Uterus (tissue), 3 donors: ENCODE measurements at regions not wholly inside any gene's neighbourhood (a gene's known extent, or its start where the extent isn't known, plus 50 kb on each side); places are given as distances from the start of the nearest gene placed in this dataset.

Source experiments
- DNase-seq, 2 donors: peaks; one replicate each; pipeline ENCODE4 v3.0.0-alpha.2; 2019 to 2020
- H3K27ac ChIP-seq, 2 donors: fragments of 200-600 bp; sonication (generic); 1 replicate in 1 of 2; 2 replicates in 1 of 2; pipeline ENCODE4 v1.5.1; 2016 to 2018
- H3K27me3 ChIP-seq, 2 donors: fragments of 200-600 bp; sonication (generic); one replicate each; pipeline ENCODE4 v1.5.1; 2018 to 2019; ENCODE audit warnings: control low read depth in 1 of 2
- H3K36me3 ChIP-seq, 2 donors: fragments of 200-600 bp; sonication (generic); one replicate each; pipeline ENCODE4 v1.5.1; 2019; ENCODE audit warnings: control low read depth in 1 of 2
- H3K4me1 ChIP-seq, 2 donors: fragments of 200-600 bp; sonication (generic); one replicate each; pipeline ENCODE4 v1.5.1; 2018 to 2019; ENCODE audit warnings: control low read depth in 1 of 2
- H3K4me3 ChIP-seq, 2 donors: fragments of 200-600 bp; sonication (generic); 1 replicate in 1 of 2; 2 replicates in 1 of 2; pipeline ENCODE4 v1.5.1; 2018 to 2019; ENCODE audit warnings: mild to moderate bottlenecking in 1 of 2
- H3K9me3 ChIP-seq, 2 donors: fragments of 200-600 bp; sonication (generic); one replicate each; pipeline ENCODE4 v1.5.1; 2019; ENCODE audit warnings: control low read depth in 1 of 2
- CTCF ChIP-seq, 4 experiments: fragments of 200-600 bp in 2 of 4; fragments of 450-650 bp in 2 of 4; sonication (generic) in 2 of 4; IDR thresholded peaks; one replicate each; pipeline ENCODE4 v1.5.1; 2016 to 2019; ENCODE audit warnings: antibody characterized with exemption in 4 of 4, mild to moderate bottlenecking in 2 of 4, moderate library complexity in 1 of 4
- POLR2A ChIP-seq, 2 donors: fragments of 450-650 bp; IDR thresholded peaks; one replicate each; pipeline ENCODE4 v1.6.1; 2016; ENCODE audit warnings: antibody characterized with exemption in 2 of 2, mild to moderate bottlenecking in 1 of 2, moderate library complexity in 1 of 2
- intact Hi-C: fragments of 100-400 bp; cut with DNase I; formaldehyde crosslinking; loops from one replicate; pipeline ENCODE4 v1.15.1; 2023; ENCODE audit warnings: low total_unique reads
- donor health status: DM: yes; HTN: yes; CAD: no.

- DNase-seq, result no peak
- no peak for TF ChIP-seq CTCF (IDR thresholded peaks at IDR 0.05)
- no peak for TF ChIP-seq POLR2A (IDR thresholded peaks at IDR 0.05)
- Histone ChIP-seq H3K4me1 (no peaks in the 10 kb centered on the region), H3K9me3 (no peaks in the 10 kb centered on the region), H3K27me3 (no peaks in the 10 kb centered on the region), H3K36me3 (no peaks in the 10 kb centered on the region), H3K4me3 (no peak overlapping the region), H3K27ac (no peak overlapping the region)
- intact Hi-C loops, result no loop called here
Measured at GRCh38 chr6:156408655-156409054, 368.5 kb upstream of the ARID1B start.

DNA sequence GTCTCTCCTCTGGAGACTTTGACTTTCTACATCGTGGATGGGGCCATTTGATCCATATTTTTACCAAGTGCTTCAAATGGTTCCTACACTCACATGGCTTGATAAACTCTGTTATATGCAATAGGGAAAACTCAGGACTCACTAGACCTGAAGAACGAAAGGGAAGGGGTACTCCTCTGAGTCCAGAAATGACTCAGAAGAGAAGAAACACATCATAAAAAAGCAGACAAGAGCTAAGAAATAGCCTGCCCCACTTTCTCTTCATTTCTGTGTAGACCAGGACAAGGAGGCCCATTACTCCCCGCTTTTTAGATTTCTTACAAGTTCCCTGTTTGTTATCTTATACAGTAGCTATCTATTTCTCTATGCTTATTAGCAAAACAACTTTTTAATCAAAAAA is 369.8 kb upstream of the ARID1B start:
- H3K4me3 ChIP-seq, result no peak overlapping the region

GRCh38 chr6:156406688-156407087 is 370.5 kb upstream of the ARID1B start:
- no peaks in the 10 kb centered on the region for H3K36me3 ChIP-seq
- H3K27ac ChIP-seq, result no peak overlapping the region
- intact Hi-C loops, result no loop called here
- no peak for DNase-seq
- H3K27me3 ChIP-seq, result no peaks in the 10 kb centered on the region
- H3K4me3 ChIP-seq, result no peak overlapping the region
- H3K4me1 ChIP-seq, result no peaks in the 10 kb centered on the region
- TF ChIP-seq POLR2A (IDR thresholded peaks at IDR 0.05) (no peak), CTCF (IDR thresholded peaks at IDR 0.05) (no peak)
- H3K9me3 ChIP-seq, result no peaks in the 10 kb centered on the region

More for the DNA sequence above, 369.8 kb upstream of the ARID1B start:
- DNase-seq, result no peak
- no peaks in the 10 kb centered on the region for H3K27me3 ChIP-seq
- no peaks in the 10 kb centered on the region for H3K9me3 ChIP-seq
- H3K36me3 ChIP-seq, result no peaks in the 10 kb centered on the region
- no peak for TF ChIP-seq POLR2A (IDR thresholded peaks at IDR 0.05)
- no peak for TF ChIP-seq CTCF (IDR thresholded peaks at IDR 0.05)
- intact Hi-C loops, result no loop called here
- no peaks in the 10 kb centered on the region for H3K4me1 ChIP-seq
- no peak overlapping the region for H3K27ac ChIP-seq

DNA sequence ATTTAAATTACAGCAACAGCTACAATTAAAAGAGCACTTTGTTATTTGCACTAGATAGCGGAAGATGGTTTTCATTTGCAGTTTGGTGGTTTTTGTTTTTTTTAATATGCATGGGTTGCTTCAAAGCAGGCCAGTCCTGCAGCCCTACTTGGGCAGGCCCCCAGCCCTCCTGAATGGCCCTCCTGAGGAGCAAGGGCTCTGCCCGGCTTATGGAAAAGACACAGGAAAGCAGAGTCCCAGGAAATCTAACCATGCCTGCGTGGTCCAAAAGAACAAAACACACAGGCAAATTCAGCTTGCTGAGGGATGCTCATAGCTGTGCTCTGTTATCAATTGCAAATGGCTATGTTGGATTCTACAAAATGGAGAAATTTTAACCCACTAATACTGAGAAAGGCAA is 371.1 kb upstream of the ARID1B start:
- Histone ChIP-seq H3K27ac (no peak overlapping the region), H3K4me3 (no peak overlapping the region), H3K27me3 (no peaks in the 10 kb centered on the region), H3K9me3 (no peaks in the 10 kb centered on the region), H3K4me1 (no peaks in the 10 kb centered on the region), H3K36me3 (no peaks in the 10 kb centered on the region)
- TF ChIP-seq CTCF (IDR thresholded peaks at IDR 0.05), result no peak
- TF ChIP-seq POLR2A (IDR thresholded peaks at IDR 0.05), result no peak
- no peak for DNase-seq
- intact Hi-C loops, result no loop called here

- TF ChIP-seq POLR2A (IDR thresholded peaks at IDR 0.05), result no peak
- no peaks in the 10 kb centered on the region for H3K9me3 ChIP-seq
- H3K27ac ChIP-seq, result no peak overlapping the region
- no peak for DNase-seq
- no peak overlapping the region for H3K4me3 ChIP-seq
- H3K36me3 ChIP-seq, result no peaks in the 10 kb centered on the region
- H3K4me1 ChIP-seq, result no peaks in the 10 kb centered on the region
- no peaks in the 10 kb centered on the region for H3K27me3 ChIP-seq
- intact Hi-C loops, result no loop called here
Measured at GRCh38 chr6:156402628-156403027, 374.6 kb upstream of the ARID1B start.

DNA sequence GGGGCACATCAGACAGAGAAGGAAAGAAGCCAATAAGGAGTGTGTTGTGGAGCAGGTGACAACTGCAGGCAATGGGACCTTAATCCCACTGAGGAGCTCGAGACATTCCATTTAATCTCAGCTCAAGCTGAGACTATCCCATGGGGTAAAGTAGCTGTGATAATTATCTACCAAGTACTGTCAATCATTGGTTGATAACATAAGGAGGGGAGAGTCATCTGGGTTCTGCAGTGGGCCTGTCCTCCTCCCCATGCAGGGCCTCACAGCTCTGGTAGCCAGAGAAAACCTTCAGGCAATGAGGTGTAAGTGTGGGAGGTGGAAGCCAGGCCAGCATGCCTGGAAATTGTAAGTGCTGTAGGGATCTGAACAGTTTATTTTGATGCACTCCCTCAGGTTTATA is 375.0 kb upstream of the ARID1B start:
- TF ChIP-seq CTCF (IDR thresholded peaks at IDR 0.05) (no peak), POLR2A (IDR thresholded peaks at IDR 0.05) (no peak)
- Histone ChIP-seq H3K9me3 (no peaks in the 10 kb centered on the region), H3K4me1 (no peaks in the 10 kb centered on the region), H3K27ac (no peak overlapping the region), H3K36me3 (no peaks in the 10 kb centered on the region), H3K27me3 (no peaks in the 10 kb centered on the region), H3K4me3 (no peak overlapping the region)
- DNase-seq, result no peak
- intact Hi-C loops, result no loop called here
